HT1080 (cell line): ENCODE measurements at regions not wholly inside any gene's neighbourhood (a gene's known extent, or its start where the extent isn't known, plus 50 kb on each side); places are given as distances from the start of the nearest gene placed in this dataset. TPM values are rescaled to one million over a fixed set of nuclear protein-coding genes. Genes with fewer than 3 reads are reported as not detected.

Experiments
- DNase-seq: peaks from one replicate; pipeline ENCODE4 v3.0.0-alpha.2; 2015; ENCODE audit warnings: low read depth
- small RNA-seq: library from RNA; depleted of rRNA; stranded (forward); fragments of <200 nt; gene quantifications from one replicate; pipeline ENCODE3, GENCODE V24; 2014

DNA sequence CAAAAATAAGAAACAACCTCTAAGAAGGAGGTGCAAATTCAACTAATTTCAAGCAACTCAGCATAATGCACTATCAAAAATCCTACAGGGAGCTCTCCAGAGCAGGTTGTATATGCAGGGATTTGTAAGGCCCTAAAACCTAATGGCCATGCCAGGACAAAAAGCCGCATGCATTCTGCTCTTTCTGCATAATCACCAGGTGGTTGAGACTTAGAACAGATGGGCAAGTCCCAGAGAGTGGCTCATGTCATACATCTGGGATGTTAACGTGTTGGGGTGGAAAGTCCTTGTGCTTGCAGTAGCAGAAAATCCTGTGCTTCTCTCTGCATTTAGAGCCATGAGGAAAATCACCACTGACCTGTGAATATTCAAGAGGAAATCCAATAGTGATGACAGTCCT, 1002.9 kb downstream of the AGBL1 start:
- DNase-seq: no peak

DNA sequence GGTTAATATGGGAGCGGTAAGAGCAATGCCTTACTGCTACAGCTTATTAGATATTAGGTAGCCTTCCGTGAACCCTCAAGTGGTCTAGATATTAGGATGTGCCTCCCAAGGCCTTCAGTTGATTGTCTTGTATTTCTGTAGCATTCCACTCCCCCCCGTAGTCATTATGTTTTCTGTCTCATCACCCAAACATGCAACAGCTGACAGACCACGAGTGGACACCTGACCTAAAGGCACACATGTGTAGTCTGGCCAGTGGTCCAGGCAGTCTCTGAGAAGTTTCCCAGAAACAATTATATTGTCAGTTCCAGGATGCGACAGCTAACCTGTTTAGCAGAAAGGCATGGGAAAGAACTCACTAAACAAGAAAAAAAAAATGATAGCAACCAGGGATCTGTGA, 1000.9 kb downstream of the AGBL1 start:
- DNase-seq: peak; percentile 8

Small RNA genes in the stretch of these regions (small RNA-seq; reads per million reads assigned to genes)
- not detected for gene RNU6-185P
